Esophagus muscularis mucosa (tissue), 4 donors: ENCODE measurements at regions not wholly inside any gene's neighbourhood (a gene's known extent, or its start where the extent isn't known, plus 50 kb on each side); places are given as distances from the start of the nearest gene placed in this dataset.
A peak's percentile ranks its signal among the peaks of the same experiment; 100 is the strongest.

Experiments used
- DNase-seq: peaks from one replicate; pipeline ENCODE4 v3.0.0-alpha.2; 2017; ENCODE audit errors: extremely low spot score
- H3K27ac ChIP-seq, 4 donors: fragments of 200-600 bp; sonication (generic); replicated peaks in 1 of 4; 1 replicate in 3 of 4; 2 replicates in 1 of 4; pipeline ENCODE4 v1.5.1; 2016 to 2019; ENCODE audit warnings: mild to moderate bottlenecking in 1 of 4
- H3K27me3 ChIP-seq, 4 donors: fragments of 200-600 bp; sonication (generic); one replicate each; pipeline versions ENCODE4 v1.5.1 to v1.6.0; 2016 to 2019
- H3K36me3 ChIP-seq, 4 donors: fragments of 200-600 bp; sonication (generic); one replicate each; pipeline ENCODE4 v1.5.1; 2016 to 2019
- H3K4me1 ChIP-seq, 4 donors: fragments of 200-600 bp; sonication (generic); one replicate each; pipeline ENCODE4 v1.5.1; 2016 to 2019
- H3K4me3 ChIP-seq, 4 donors: fragments of 200-600 bp; sonication (generic); 1 replicate in 2 of 4; 2 replicates in 2 of 4; pipeline ENCODE4 v1.5.1; 2016 to 2019; ENCODE audit warnings: mild to moderate bottlenecking in 4 of 4, moderate library complexity in 1 of 4
- H3K9me3 ChIP-seq, 4 donors: fragments of 200-600 bp; sonication (generic); 1 replicate in 3 of 4; 2 replicates in 1 of 4; pipeline ENCODE4 v1.5.1; 2016 to 2019
- EP300 ChIP-seq: sonication (generic); formaldehyde crosslinking; IDR thresholded peaks from one replicate; pipeline ENCODE4 v1.6.1; 2017; ENCODE audit warnings: antibody characterized with exemption
- POLR2A ChIP-seq: fragments of 450-650 bp; IDR thresholded peaks from one replicate; pipeline ENCODE4 v1.6.1; 2017; ENCODE audit warnings: antibody characterized with exemption, moderate library complexity, mild to moderate bottlenecking, low read depth
- POLR2AphosphoS5 ChIP-seq, 2 donors: sonication (generic); formaldehyde crosslinking; IDR thresholded peaks; one replicate each; pipeline ENCODE4 v1.6.1; 2017; ENCODE audit warnings: antibody characterized with exemption in 2 of 2
- WGBS: methylation state at CpG from one replicate; pipeline ENCODE4 v1.1.5; 2018; 5-methylcytosine and 5-hydroxymethylcytosine counted together
- intact Hi-C: fragments of 100-400 bp; cut with DNase I; formaldehyde crosslinking; loops from one replicate; pipeline ENCODE4 v1.15.1; 2023
- TF ChIP-seq, protein P1 (sequence below), 3 experiments: fragments of 200-600 bp in 2 of 3; fragments of 450-650 bp in 1 of 3; sonication (generic) in 2 of 3; IDR thresholded peaks; one replicate each; pipeline ENCODE4 v1.5.1; 2017 to 2019; ENCODE audit warnings: antibody characterized with exemption in 3 of 3, mild to moderate bottlenecking in 2 of 3, moderate library complexity in 1 of 3

DNA sequence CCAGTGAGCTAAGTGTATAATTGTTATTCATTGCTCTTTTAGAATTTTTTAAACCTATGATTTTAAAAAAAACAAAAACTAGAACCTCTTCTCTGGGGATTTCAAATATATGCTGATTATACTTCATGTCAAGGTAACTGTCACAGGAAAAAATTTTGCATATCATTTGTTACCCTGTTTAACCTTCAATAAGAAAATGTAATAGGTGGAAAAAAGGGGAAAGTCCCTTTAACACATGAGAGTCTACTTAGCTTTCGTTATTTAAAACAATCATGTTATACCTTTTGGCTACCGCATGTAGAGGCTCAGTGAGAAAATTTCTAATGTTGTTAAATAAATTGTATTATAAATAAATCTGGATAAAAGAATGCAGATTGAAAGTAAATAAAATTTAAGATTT, 190.1 kb upstream of the AKR1E2 start:
- Histone ChIP-seq H3K4me1 (peaks cover 21 to 53% (median 34%) of the 10 kb centered on the region in 4 donors), H3K27me3 (no peaks in the 10 kb centered on the region), H3K27ac (peak overlapping the region; percentile 14 to 65 (median 55)), H3K9me3 (no peaks in the 10 kb centered on the region), H3K36me3 (no peaks in the 10 kb centered on the region), H3K4me3 (no peak overlapping the region)
- TF ChIP-seq, protein P1, sequence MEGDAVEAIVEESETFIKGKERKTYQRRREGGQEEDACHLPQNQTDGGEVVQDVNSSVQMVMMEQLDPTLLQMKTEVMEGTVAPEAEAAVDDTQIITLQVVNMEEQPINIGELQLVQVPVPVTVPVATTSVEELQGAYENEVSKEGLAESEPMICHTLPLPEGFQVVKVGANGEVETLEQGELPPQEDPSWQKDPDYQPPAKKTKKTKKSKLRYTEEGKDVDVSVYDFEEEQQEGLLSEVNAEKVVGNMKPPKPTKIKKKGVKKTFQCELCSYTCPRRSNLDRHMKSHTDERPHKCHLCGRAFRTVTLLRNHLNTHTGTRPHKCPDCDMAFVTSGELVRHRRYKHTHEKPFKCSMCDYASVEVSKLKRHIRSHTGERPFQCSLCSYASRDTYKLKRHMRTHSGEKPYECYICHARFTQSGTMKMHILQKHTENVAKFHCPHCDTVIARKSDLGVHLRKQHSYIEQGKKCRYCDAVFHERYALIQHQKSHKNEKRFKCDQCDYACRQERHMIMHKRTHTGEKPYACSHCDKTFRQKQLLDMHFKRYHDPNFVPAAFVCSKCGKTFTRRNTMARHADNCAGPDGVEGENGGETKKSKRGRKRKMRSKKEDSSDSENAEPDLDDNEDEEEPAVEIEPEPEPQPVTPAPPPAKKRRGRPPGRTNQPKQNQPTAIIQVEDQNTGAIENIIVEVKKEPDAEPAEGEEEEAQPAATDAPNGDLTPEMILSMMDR (IDR thresholded peaks at IDR 0.05) = no peak
- TF ChIP-seq POLR2AphosphoS5 (IDR thresholded peaks at IDR 0.05) (no peak), POLR2A (no peak), EP300 (no peak)
- WGBS = 65% methylated on average over 2 of the region's 2 CpGs
- DNase-seq = no peak
- intact Hi-C loops = no loop called here

DNA sequence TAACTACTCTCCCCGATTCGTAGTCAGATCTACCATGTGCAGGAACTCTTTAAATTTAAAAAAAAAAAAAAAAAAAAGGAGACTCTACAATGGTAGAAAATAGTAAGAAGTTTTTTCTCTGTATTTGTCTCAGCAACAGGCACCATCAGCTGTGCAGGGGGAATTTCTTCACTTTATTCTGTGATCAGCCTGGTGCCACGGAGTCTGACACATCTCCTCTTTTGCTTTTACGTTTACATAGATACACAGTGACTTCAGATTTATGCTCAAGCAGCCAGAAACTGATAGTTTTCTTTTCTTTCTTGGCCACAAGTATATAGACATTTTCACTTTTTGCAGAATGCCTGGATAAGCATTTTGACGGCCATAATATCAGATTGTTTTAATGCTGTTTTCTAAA, 190.6 kb upstream of the AKR1E2 start:
- no peak for DNase-seq
- Histone ChIP-seq H3K36me3 (no peaks in the 10 kb centered on the region), H3K4me3 (no peak overlapping the region), H3K4me1 (peaks cover 18 to 49% (median 29%) of the 10 kb centered on the region in 4 donors), H3K9me3 (no peaks in the 10 kb centered on the region), H3K27me3 (no peaks in the 10 kb centered on the region), H3K27ac (peak overlapping the region; percentile 14 to 65 (median 55))
- intact Hi-C loops = no loop called here
- 44% methylated on average over 5 of the region's 5 CpGs for WGBS
- no peak for TF ChIP-seq EP300
- TF ChIP-seq, protein P1 (IDR thresholded peaks at IDR 0.05) = no peak
- TF ChIP-seq POLR2A = no peak

DNA sequence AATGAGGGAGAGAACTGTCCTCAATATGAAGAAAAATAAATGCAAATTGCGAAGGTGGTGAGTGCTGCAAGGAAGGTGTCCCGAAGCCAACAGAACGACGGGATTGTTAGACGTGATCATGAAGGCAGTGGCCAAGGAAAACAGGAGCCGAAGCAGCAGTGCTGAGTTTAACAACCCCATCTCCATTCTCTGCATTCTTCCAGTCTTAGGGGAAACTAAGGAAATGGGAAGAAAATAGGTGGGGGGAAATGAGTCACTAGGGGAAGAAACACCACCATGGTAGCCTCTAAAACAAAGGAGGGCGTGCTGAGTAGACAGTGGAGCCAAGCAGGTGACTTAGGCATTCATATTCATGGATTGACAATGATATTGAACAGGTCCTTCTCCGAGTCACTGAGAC, 192.2 kb upstream of the AKR1E2 start:
- WGBS = 93% methylated on average over 8 of the region's 8 CpGs

DNA sequence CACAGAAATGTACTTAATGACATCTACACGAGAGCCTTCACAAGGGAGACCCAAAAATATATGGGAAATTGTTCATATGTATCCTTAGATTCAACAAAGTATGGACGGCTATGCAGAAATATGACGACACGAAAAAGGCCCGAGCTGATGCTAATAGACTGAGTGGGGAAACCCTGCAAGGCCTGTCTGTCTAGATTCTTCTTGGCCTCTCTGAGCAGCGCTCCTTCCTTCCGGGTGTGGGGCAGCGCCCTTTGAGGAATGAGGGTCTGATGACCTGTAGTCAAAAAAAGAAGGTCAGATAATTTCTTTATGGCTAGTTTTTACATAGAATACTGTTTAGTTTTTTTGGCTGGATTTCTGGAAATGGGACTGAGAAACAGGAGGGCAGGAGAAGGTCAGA, 192.8 kb upstream of the AKR1E2 start:
- Histone ChIP-seq H3K36me3 (no peaks in the 10 kb centered on the region), H3K9me3 (no peaks in the 10 kb centered on the region), H3K27me3 (no peaks in the 10 kb centered on the region), H3K4me1 (peaks cover 3 to 26% (median 17%) of the 10 kb centered on the region in 4 donors), H3K4me3 (no peak overlapping the region), H3K27ac (no peak overlapping the region)
- TF ChIP-seq POLR2AphosphoS5 (IDR thresholded peaks at IDR 0.05) = no peak
- TF ChIP-seq EP300 = no peak
- no peak for TF ChIP-seq POLR2A
- TF ChIP-seq, protein P1 (IDR thresholded peaks at IDR 0.05) = no peak
- WGBS = 96% methylated on average over 8 of the region's 8 CpGs
- intact Hi-C loops = no loop called here
- no peak for DNase-seq

More for the DNA sequence above, 192.2 kb upstream of the AKR1E2 start:
- Histone ChIP-seq H3K9me3 (no peaks in the 10 kb centered on the region), H3K27ac (no peak overlapping the region), H3K4me1 (peaks cover 9 to 32% (median 18%) of the 10 kb centered on the region in 4 donors), H3K4me3 (no peak overlapping the region), H3K36me3 (no peaks in the 10 kb centered on the region), H3K27me3 (no peaks in the 10 kb centered on the region)
- no peak for DNase-seq
- TF ChIP-seq EP300 (no peak), POLR2AphosphoS5 (IDR thresholded peaks at IDR 0.05) (no peak), POLR2A (no peak)
- TF ChIP-seq, protein P1 (IDR thresholded peaks at IDR 0.05) = no peak
- intact Hi-C loops = no loop called here

DNA sequence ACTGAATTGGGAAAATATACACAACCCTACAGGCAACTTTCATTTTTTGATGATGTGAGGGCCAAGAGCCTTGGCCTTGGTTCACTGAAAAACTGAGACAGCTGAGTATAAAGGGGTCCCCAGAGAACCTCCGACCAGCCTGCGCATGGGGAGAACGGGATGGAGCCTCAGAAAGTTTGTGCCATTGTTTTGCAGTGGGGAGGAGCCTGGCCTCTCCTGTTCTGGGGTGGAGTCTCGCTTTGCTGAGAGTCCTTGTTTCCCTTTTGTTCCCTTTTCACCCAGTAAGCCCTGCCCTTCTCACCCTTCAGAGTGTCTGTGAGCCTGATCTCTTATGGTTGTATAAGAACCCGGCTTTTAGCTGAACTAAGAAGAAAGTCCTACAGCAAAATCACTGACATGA, 193.2 kb upstream of the AKR1E2 start:
- Histone ChIP-seq H3K27me3 (no peaks in the 10 kb centered on the region), H3K27ac (no peak overlapping the region), H3K36me3 (no peaks in the 10 kb centered on the region), H3K4me3 (no peak overlapping the region), H3K9me3 (no peaks in the 10 kb centered on the region), H3K4me1 (peaks cover 2 to 22% (median 13%) of the 10 kb centered on the region in 4 donors)
- 98% methylated on average over 5 of the region's 5 CpGs for WGBS
- TF ChIP-seq, protein P1 (IDR thresholded peaks at IDR 0.05) = no peak
- no peak for TF ChIP-seq EP300
- TF ChIP-seq POLR2A = no peak
- TF ChIP-seq POLR2AphosphoS5 (IDR thresholded peaks at IDR 0.05) = no peak
- intact Hi-C loops = no loop called here
- DNase-seq = no peak
